ENCODE measurements at regions not wholly inside any gene's neighbourhood (a gene's known extent, or its start where the extent isn't known, plus 50 kb on each side); places are given as distances from the start of the nearest gene placed in this dataset.

DNA sequence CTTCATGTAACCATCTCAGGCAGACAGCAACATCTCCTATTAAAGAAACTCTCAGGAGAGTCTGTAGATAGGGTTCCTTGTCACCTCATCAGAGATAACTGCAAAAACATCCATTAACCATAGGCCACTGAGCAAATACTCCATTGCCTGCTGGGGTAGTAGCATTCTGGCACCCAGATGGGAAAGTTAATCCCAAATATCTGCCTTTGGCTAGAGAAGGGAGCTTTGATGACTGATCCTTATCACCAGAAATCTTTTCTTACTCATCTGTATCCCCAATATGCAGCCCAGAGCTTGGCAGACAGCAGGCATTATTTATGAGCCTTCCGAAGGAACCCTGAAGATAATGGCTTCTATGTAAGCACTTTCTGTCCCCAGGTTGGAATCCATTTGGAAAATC, 173.1 kb downstream of the MFSD1 start:
- H3K36me3 ChIP-seq (ENCODE audit: control insufficient read depth in 2 of 2, insufficient read depth in 1 of 2, low read length in 2 of 2), result no peaks in the 10 kb centered on the region
- TF ChIP-seq ZNF366 (tag by site-specific recombination; conservative IDR thresholded peaks at IDR 0.05), result no peak
- no peak for TF ChIP-seq ZNF248 (tag by site-specific recombination; IDR thresholded peaks at IDR 0.05)
- TF ChIP-seq ZNF776 (tag by site-specific recombination; IDR thresholded peaks at IDR 0.05; ENCODE audit: borderline replicate concordance), result no peak
- TF ChIP-seq, protein P1, sequence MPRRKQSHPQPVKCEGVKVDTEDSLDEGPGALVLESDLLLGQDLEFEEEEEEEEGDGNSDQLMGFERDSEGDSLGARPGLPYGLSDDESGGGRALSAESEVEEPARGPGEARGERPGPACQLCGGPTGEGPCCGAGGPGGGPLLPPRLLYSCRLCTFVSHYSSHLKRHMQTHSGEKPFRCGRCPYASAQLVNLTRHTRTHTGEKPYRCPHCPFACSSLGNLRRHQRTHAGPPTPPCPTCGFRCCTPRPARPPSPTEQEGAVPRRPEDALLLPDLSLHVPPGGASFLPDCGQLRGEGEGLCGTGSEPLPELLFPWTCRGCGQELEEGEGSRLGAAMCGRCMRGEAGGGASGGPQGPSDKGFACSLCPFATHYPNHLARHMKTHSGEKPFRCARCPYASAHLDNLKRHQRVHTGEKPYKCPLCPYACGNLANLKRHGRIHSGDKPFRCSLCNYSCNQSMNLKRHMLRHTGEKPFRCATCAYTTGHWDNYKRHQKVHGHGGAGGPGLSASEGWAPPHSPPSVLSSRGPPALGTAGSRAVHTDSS (tag by site-specific recombination; IDR thresholded peaks at IDR 0.05), result no peak
- TF ChIP-seq ZNF37A (tag by site-specific recombination; IDR thresholded peaks at IDR 0.05), result no peak
- no peak for TF ChIP-seq GLIS2 (tag by site-specific recombination; IDR thresholded peaks at IDR 0.05)
- no peak for TF ChIP-seq ZNF707 (tag by site-specific recombination; IDR thresholded peaks at IDR 0.05)
- TF ChIP-seq, protein P2, sequence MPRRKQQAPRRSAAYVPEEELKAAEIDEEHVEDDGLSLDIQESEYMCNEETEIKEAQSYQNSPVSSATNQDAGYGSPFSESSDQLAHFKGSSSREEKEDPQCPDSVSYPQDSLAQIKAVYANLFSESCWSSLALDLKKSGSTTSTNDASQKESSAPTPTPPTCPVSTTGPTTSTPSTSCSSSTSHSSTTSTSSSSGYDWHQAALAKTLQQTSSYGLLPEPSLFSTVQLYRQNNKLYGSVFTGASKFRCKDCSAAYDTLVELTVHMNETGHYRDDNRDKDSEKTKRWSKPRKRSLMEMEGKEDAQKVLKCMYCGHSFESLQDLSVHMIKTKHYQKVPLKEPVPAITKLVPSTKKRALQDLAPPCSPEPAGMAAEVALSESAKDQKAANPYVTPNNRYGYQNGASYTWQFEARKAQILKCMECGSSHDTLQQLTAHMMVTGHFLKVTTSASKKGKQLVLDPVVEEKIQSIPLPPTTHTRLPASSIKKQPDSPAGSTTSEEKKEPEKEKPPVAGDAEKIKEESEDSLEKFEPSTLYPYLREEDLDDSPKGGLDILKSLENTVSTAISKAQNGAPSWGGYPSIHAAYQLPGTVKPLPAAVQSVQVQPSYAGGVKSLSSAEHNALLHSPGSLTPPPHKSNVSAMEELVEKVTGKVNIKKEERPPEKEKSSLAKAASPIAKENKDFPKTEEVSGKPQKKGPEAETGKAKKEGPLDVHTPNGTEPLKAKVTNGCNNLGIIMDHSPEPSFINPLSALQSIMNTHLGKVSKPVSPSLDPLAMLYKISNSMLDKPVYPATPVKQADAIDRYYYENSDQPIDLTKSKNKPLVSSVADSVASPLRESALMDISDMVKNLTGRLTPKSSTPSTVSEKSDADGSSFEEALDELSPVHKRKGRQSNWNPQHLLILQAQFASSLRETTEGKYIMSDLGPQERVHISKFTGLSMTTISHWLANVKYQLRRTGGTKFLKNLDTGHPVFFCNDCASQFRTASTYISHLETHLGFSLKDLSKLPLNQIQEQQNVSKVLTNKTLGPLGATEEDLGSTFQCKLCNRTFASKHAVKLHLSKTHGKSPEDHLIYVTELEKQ (tag by site-specific recombination; IDR thresholded peaks at IDR 0.05; ENCODE audit: borderline replicate concordance), result no peak
- TF ChIP-seq SCRT1 (tag by site-specific recombination; IDR thresholded peaks at IDR 0.05; ENCODE audit: borderline replicate concordance), result no peak
- TF ChIP-seq HOXD13 (CRISPR knock-in tag; IDR thresholded peaks at IDR 0.05; ENCODE audit: borderline replicate concordance), result no peak
- TF ChIP-seq, protein P3, sequence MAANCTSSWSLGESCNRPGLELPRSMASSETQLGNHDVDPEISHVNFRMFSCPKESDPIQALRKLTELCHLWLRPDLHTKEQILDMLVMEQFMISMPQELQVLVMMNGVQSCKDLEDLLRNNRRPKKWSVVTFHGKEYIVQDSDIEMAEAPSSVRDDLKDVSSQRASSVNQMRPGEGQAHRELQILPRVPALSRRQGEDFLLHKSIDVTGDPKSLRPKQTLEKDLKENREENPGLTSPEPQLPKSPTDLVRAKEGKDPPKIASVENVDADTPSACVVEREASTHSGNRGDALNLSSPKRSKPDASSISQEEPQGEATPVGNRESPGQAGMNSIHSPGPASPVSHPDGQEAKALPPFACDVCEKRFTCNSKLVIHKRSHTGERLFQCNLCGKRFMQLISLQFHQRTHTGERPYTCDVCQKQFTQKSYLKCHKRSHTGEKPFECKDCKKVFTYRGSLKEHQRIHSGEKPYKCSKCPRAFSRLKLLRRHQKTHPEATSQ (tag by site-specific recombination; IDR thresholded peaks at IDR 0.05), result no peak
- no peak for TF ChIP-seq ZNF202 (tag by site-specific recombination; IDR thresholded peaks at IDR 0.05; ENCODE audit: borderline replicate concordance)
- TF ChIP-seq, protein P4, sequence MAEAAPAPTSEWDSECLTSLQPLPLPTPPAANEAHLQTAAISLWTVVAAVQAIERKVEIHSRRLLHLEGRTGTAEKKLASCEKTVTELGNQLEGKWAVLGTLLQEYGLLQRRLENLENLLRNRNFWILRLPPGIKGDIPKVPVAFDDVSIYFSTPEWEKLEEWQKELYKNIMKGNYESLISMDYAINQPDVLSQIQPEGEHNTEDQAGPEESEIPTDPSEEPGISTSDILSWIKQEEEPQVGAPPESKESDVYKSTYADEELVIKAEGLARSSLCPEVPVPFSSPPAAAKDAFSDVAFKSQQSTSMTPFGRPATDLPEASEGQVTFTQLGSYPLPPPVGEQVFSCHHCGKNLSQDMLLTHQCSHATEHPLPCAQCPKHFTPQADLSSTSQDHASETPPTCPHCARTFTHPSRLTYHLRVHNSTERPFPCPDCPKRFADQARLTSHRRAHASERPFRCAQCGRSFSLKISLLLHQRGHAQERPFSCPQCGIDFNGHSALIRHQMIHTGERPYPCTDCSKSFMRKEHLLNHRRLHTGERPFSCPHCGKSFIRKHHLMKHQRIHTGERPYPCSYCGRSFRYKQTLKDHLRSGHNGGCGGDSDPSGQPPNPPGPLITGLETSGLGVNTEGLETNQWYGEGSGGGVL (tag by site-specific recombination; IDR thresholded peaks at IDR 0.05), result no peak
- H3K4me1 ChIP-seq (ENCODE audit: control insufficient read depth, insufficient read depth, low read length), result no peaks in the 10 kb centered on the region
- no peaks in the 10 kb centered on the region for H3K9me3 ChIP-seq (ENCODE audit: control insufficient read depth, insufficient read depth, low read depth, low read length)
- ChIA-PET CTCF (no interaction called here), POLR2A (no interaction called here)
- H3K4me3 ChIP-seq (ENCODE audit: low read depth, low read length), result no peak overlapping the region
- H3K27ac ChIP-seq (ENCODE audit: extremely low read depth, low read depth, low read length), result no peak overlapping the region

DNA sequence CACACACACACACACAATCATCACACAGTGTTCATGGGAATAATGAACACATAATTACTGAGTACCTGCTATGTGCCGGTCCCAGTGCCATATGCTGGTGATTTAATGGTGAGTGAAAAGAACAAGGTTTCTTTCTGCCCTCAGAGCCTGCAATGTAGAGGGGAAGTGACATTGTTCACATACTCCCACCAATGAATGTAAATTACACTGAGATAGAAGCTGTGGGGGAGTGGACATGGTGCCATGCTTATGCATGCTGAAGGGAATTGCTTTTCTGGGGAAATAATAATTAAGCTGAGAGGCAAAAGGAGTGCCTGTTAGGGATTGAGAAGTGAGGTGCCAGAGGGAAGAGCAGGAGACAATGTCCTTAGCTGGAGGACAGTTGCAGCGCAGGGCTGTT, 175.1 kb downstream of the MFSD1 start:
- H3K9me3 ChIP-seq (ENCODE audit: control insufficient read depth, insufficient read depth, low read depth, low read length), result no peaks in the 10 kb centered on the region
- H3K27ac ChIP-seq (ENCODE audit: extremely low read depth, low read depth, low read length), result no peak overlapping the region
- no peaks in the 10 kb centered on the region for H3K4me1 ChIP-seq (ENCODE audit: control insufficient read depth, insufficient read depth, low read length)
- no peaks in the 10 kb centered on the region for H3K36me3 ChIP-seq (ENCODE audit: control insufficient read depth in 2 of 2, insufficient read depth in 1 of 2, low read length in 2 of 2)
- POLR2A ChIA-PET, result no interaction called here
- no peak overlapping the region for H3K4me3 ChIP-seq (ENCODE audit: low read depth, low read length)
- CTCF ChIA-PET, result no interaction called here
- no peak for TF ChIP-seq ZNF768 (tag by site-specific recombination; IDR thresholded peaks at IDR 0.05)
- no peak for TF ChIP-seq ZNF140 (tag by site-specific recombination; IDR thresholded peaks at IDR 0.05)
- TF ChIP-seq KLF9 (tag by site-specific recombination; IDR thresholded peaks at IDR 0.05; ENCODE audit: low read depth), result no peak
- no peak for TF ChIP-seq ZNF560 (tag by site-specific recombination; IDR thresholded peaks at IDR 0.05; ENCODE audit: borderline replicate concordance)
- no peak for TF ChIP-seq KLF16 (tag by site-specific recombination; IDR thresholded peaks at IDR 0.05)
- no peak for TF ChIP-seq ZNF830 (tag by site-specific recombination; IDR thresholded peaks at IDR 0.05; ENCODE audit: low read depth)
- TF ChIP-seq, protein P5, sequence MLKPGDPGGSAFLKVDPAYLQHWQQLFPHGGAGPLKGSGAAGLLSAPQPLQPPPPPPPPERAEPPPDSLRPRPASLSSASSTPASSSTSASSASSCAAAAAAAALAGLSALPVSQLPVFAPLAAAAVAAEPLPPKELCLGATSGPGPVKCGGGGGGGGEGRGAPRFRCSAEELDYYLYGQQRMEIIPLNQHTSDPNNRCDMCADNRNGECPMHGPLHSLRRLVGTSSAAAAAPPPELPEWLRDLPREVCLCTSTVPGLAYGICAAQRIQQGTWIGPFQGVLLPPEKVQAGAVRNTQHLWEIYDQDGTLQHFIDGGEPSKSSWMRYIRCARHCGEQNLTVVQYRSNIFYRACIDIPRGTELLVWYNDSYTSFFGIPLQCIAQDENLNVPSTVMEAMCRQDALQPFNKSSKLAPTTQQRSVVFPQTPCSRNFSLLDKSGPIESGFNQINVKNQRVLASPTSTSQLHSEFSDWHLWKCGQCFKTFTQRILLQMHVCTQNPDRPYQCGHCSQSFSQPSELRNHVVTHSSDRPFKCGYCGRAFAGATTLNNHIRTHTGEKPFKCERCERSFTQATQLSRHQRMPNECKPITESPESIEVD (tag by site-specific recombination; IDR thresholded peaks at IDR 0.05), result no peak
- no peak for TF ChIP-seq EGR2 (tag by site-specific recombination; IDR thresholded peaks at IDR 0.05; ENCODE audit: low read depth)
- no peak for TF ChIP-seq ZBTB1 (tag by site-specific recombination; IDR thresholded peaks at IDR 0.05)
- no peak for TF ChIP-seq BCL11B (tag by site-specific recombination; IDR thresholded peaks at IDR 0.05; ENCODE audit: low read depth)
- no peak for TF ChIP-seq ZNF214 (tag by site-specific recombination; IDR thresholded peaks at IDR 0.05; ENCODE audit: borderline replicate concordance)
- no peak for TF ChIP-seq ZNF426 (tag by site-specific recombination; IDR thresholded peaks at IDR 0.05)
- no peak for TF ChIP-seq ZNF423 (tag by site-specific recombination; IDR thresholded peaks at IDR 0.05)

All from HEK293 (cell line).